GM23338 (cell line): ENCODE measurements at regions not wholly inside any gene's neighbourhood (a gene's known extent, or its start where the extent isn't known, plus 50 kb on each side); places are given as distances from the start of the nearest gene placed in this dataset.

Experiments
- CTCF ChIP-seq, 2 experiments: fragments of 200-600 bp in 1 of 2; sonication (generic) in 1 of 2; conservative IDR thresholded peaks; 2 replicates each; pipeline versions ENCODE4 v1.5.1 to v1.6.1; 2016 to 2017; ENCODE audit warnings: antibody characterized with exemption in 2 of 2, low read depth in 2 of 2, mild to moderate bottlenecking in 2 of 2, moderate library complexity in 1 of 2
- JUNB ChIP-seq: IDR thresholded peaks from one replicate; pipeline ENCODE4 v1.6.1; 2016; ENCODE audit warnings: antibody characterized with exemption; ENCODE audit not compliant: unreplicated experiment
- POLR2AphosphoS5 ChIP-seq: IDR thresholded peaks from 2 replicates; pipeline ENCODE4 v1.6.1; 2016; ENCODE audit warnings: antibody characterized with exemption, low read depth
- STAT1 ChIP-seq: IDR thresholded peaks from one replicate; pipeline ENCODE4 v1.6.1; 2016; ENCODE audit warnings: antibody characterized with exemption; ENCODE audit not compliant: unreplicated experiment
- TF ChIP-seq, protein P1 (sequence below): IDR thresholded peaks from one replicate; pipeline ENCODE4 v1.6.1; 2018; ENCODE audit warnings: antibody characterized with exemption; ENCODE audit not compliant: unreplicated experiment

- TF ChIP-seq CTCF (conservative IDR thresholded peaks at IDR 0.05; ENCODE audit: low read depth in 2 of 2) = no peak
- TF ChIP-seq, protein P1, sequence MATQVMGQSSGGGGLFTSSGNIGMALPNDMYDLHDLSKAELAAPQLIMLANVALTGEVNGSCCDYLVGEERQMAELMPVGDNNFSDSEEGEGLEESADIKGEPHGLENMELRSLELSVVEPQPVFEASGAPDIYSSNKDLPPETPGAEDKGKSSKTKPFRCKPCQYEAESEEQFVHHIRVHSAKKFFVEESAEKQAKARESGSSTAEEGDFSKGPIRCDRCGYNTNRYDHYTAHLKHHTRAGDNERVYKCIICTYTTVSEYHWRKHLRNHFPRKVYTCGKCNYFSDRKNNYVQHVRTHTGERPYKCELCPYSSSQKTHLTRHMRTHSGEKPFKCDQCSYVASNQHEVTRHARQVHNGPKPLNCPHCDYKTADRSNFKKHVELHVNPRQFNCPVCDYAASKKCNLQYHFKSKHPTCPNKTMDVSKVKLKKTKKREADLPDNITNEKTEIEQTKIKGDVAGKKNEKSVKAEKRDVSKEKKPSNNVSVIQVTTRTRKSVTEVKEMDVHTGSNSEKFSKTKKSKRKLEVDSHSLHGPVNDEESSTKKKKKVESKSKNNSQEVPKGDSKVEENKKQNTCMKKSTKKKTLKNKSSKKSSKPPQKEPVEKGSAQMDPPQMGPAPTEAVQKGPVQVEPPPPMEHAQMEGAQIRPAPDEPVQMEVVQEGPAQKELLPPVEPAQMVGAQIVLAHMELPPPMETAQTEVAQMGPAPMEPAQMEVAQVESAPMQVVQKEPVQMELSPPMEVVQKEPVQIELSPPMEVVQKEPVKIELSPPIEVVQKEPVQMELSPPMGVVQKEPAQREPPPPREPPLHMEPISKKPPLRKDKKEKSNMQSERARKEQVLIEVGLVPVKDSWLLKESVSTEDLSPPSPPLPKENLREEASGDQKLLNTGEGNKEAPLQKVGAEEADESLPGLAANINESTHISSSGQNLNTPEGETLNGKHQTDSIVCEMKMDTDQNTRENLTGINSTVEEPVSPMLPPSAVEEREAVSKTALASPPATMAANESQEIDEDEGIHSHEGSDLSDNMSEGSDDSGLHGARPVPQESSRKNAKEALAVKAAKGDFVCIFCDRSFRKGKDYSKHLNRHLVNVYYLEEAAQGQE = no peak
- TF ChIP-seq POLR2AphosphoS5 = no peak
- no peak for TF ChIP-seq JUNB
- no peak for TF ChIP-seq STAT1
These were observed 174.2 kb upstream of the CDH19 start for GRCh38 chr18:66778048-66778447.
